ENCODE measurements at regions not wholly inside any gene's neighbourhood (a gene's known extent, or its start where the extent isn't known, plus 50 kb on each side); places are given as distances from the start of the nearest gene placed in this dataset.
A peak's percentile ranks its signal among the peaks of the same experiment; 100 is the strongest.

DNA sequence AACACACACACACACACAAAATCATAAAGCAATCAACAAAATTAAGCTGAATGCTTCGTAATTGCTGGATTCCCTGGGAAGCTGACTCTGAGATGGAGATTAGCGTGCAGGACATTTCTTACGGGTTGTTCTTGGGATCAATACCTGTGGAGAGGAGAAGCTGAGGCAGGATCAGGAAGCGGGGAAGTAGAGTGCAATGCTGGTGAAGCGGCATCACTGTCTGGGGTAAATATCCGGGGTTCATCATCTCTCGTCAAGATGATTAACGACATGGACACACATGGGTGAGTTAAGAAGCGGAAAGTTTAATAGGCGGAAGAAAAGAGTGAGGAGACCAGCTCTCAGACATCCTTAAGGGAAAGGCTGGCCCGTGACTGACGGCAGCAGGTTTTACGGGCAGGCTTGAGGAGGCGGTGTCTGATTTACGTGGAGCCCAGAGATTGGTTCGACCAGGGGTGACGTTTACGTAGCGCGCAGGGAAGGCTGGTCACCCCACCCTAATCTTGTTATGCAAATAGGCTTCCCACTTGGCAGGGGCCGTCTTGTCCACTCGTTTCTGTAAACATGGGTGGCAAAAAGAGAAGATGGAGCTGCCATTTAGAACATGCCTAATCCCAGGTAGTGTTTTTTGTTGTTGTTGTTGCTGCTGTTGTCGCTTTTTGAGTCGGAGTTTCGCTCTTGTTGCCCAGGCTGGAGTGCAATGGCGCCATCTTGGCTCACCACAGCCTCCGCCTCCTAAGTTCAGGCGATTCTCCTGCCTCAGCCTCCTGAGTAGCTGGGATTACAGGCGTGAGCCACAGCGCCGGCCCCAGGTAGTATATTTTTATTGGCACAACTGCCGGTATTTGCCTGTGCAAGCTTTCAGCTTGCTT lies 135.6 kb upstream of the KCNJ15 start:
- no peaks in the 10 kb centered on the region for H3K9me3 ChIP-seq (ENCODE audit: control insufficient read depth, insufficient read depth, low read depth, low read length)
- H3K4me3 ChIP-seq (replicated peaks in 1 of 4; ENCODE audit: control extremely low read depth in 1 of 4, insufficient read depth in 1 of 4, low read depth in 3 of 4, low read length in 4 of 4): no peak overlapping the region
- no peaks in the 10 kb centered on the region for H3K4me1 ChIP-seq (ENCODE audit: control insufficient read depth, extremely low read depth, insufficient read depth, low read length)
- H2AFZ ChIP-seq (ENCODE audit: low read length): no peak overlapping the region
- H3K79me2 ChIP-seq (ENCODE audit: control insufficient read depth, insufficient read depth, low read length): no peaks in the 10 kb centered on the region
- H3K36me3 ChIP-seq (ENCODE audit: control insufficient read depth, insufficient read depth, low read length): no peaks in the 10 kb centered on the region
- TF ChIP-seq EZH2 (IDR thresholded peaks at IDR 0.05; ENCODE audit: low read length, missing control alignments) (no peak), CTCF (conservative IDR thresholded peaks at IDR 0.05 in 1 of 2, IDR thresholded peaks at IDR 0.05 in 1 of 2; ENCODE audit: low read depth in 1 of 2, low read length in 2 of 2) (no peak)
- DNase-seq (ENCODE audit: low read depth in 2 of 2): no peak
- no peak overlapping the region for H3K9ac ChIP-seq (ENCODE audit: insufficient read depth, low read length)
- H3K27ac ChIP-seq (ENCODE audit: insufficient read depth, low read length): no peak overlapping the region
- H3K4me2 ChIP-seq (ENCODE audit: extremely low read depth, insufficient read depth, low read length): no peak overlapping the region
- no peaks in the 10 kb centered on the region for H3K27me3 ChIP-seq (ENCODE audit: control insufficient read depth, insufficient read depth, low read length)
- no peaks in the 10 kb centered on the region for H4K20me1 ChIP-seq (ENCODE audit: control insufficient read depth, extremely low read depth, insufficient read depth, low read length)

DNA sequence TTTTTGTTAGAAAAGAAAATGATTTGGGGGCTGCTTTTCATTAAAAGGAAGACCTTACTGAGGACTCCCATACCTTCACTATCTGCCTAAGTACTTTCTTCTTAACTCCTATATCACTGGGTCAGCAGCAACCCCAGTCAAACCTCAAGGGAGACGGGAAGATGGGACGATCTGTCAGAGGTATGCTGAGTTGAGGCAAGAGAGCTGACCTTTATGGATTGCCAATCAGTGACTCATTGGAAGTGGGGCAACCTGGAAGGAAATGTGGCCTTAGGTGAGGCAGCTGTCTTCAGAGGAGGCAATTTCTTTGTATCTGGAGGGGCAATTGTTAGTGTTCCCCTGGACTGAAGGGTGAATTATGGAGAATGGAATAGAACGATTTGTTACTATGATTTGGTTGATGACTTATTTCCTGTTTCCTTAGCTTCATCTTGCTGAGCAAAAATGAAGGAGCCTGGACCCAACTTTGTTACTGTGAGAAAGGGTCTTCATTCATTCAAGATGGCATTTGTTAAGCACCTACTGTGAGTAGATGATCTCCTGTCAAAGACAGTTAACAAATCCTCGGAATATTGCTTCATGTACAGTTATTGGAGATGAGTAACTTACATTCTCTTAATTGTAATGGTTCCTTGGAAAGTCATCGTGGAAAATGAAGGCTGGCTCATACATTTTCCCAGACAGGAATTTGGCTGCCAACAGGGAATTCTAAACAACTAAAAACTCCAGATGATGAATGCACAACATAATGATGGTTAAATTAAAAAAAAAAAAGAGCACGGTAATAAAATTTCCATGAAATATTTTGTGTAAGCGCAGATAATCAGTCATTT lies 134.7 kb upstream of the KCNJ15 start:
- Histone ChIP-seq H3K4me2 (ENCODE audit: extremely low read depth, insufficient read depth, low read length) (no peak overlapping the region), H3K4me3 (replicated peaks in 1 of 4; ENCODE audit: control extremely low read depth in 1 of 4, insufficient read depth in 1 of 4, low read depth in 3 of 4, low read length in 4 of 4) (no peak overlapping the region), H3K36me3 (ENCODE audit: control insufficient read depth, insufficient read depth, low read length) (no peaks in the 10 kb centered on the region), H4K20me1 (ENCODE audit: control insufficient read depth, extremely low read depth, insufficient read depth, low read length) (no peaks in the 10 kb centered on the region), H2AFZ (ENCODE audit: low read length) (no peak overlapping the region), H3K27me3 (ENCODE audit: control insufficient read depth, insufficient read depth, low read length) (no peaks in the 10 kb centered on the region), H3K27ac (ENCODE audit: insufficient read depth, low read length) (no peak overlapping the region), H3K4me1 (ENCODE audit: control insufficient read depth, extremely low read depth, insufficient read depth, low read length) (no peaks in the 10 kb centered on the region), H3K9me3 (ENCODE audit: control insufficient read depth, insufficient read depth, low read depth, low read length) (no peaks in the 10 kb centered on the region), H3K9ac (ENCODE audit: insufficient read depth, low read length) (no peak overlapping the region), H3K79me2 (ENCODE audit: control insufficient read depth, insufficient read depth, low read length) (no peaks in the 10 kb centered on the region)
- DNase-seq (ENCODE audit: low read depth in 2 of 2): peak in 1 of 2 donors; percentile 36
- TF ChIP-seq CTCF (conservative IDR thresholded peaks at IDR 0.05 in 1 of 2, IDR thresholded peaks at IDR 0.05 in 1 of 2; ENCODE audit: low read depth in 1 of 2, low read length in 2 of 2) (no peak), EZH2 (IDR thresholded peaks at IDR 0.05; ENCODE audit: low read length, missing control alignments) (no peak)

DNA sequence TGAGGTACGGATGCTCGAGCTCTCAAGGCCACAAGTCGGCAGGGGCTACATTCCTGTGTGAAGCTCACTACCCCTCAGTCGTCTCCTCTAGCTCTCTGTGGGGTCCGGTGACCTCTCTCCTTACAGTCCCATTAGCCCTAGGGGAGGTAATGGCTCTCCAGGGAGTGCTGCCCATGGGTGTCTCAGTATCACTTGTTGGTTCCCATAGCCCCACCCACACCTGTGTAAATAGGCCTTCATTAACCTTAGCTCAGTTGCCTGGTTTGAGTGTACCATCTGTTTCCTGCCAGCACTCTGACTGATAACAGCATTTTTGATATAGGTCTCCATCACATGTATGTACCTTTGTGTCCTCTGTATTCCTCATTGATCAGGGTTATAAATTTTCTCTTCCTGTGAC lies 133.2 kb upstream of the KCNJ15 start:
- no peaks in the 10 kb centered on the region for H3K9me3 ChIP-seq (ENCODE audit: control insufficient read depth, insufficient read depth, low read depth, low read length)
- no peak overlapping the region for H3K4me3 ChIP-seq (replicated peaks in 1 of 4; ENCODE audit: control extremely low read depth in 1 of 4, insufficient read depth in 1 of 4, low read depth in 3 of 4, low read length in 4 of 4)
- no peak overlapping the region for H3K4me2 ChIP-seq (ENCODE audit: extremely low read depth, insufficient read depth, low read length)
- TF ChIP-seq CTCF (conservative IDR thresholded peaks at IDR 0.05 in 1 of 2, IDR thresholded peaks at IDR 0.05 in 1 of 2; ENCODE audit: low read depth in 1 of 2, low read length in 2 of 2): no peak
- no peak for TF ChIP-seq EZH2 (IDR thresholded peaks at IDR 0.05; ENCODE audit: low read length, missing control alignments)
- no peak overlapping the region for H3K9ac ChIP-seq (ENCODE audit: insufficient read depth, low read length)
- no peak overlapping the region for H2AFZ ChIP-seq (ENCODE audit: low read length)
- H3K36me3 ChIP-seq (ENCODE audit: control insufficient read depth, insufficient read depth, low read length): no peaks in the 10 kb centered on the region
- no peaks in the 10 kb centered on the region for H3K79me2 ChIP-seq (ENCODE audit: control insufficient read depth, insufficient read depth, low read length)
- no peak overlapping the region for H3K27ac ChIP-seq (ENCODE audit: insufficient read depth, low read length)
- no peaks in the 10 kb centered on the region for H4K20me1 ChIP-seq (ENCODE audit: control insufficient read depth, extremely low read depth, insufficient read depth, low read length)
- no peaks in the 10 kb centered on the region for H3K4me1 ChIP-seq (ENCODE audit: control insufficient read depth, extremely low read depth, insufficient read depth, low read length)
- H3K27me3 ChIP-seq (ENCODE audit: control insufficient read depth, insufficient read depth, low read length): no peaks in the 10 kb centered on the region
- DNase-seq (ENCODE audit: low read depth in 2 of 2): no peak

All from fibroblast of lung (primary cell).